C4-2B (cell line): ENCODE measurements at regions not wholly inside any gene's neighbourhood (a gene's known extent, or its start where the extent isn't known, plus 50 kb on each side); places are given as distances from the start of the nearest gene placed in this dataset.

Experiments
- CTCF ChIP-seq: fragments of 450-650 bp; conservative IDR thresholded peaks from 2 replicates; pipeline ENCODE4 v1.5.1; 2017; ENCODE audit warnings: mild to moderate bottlenecking
- ZFX ChIP-seq: fragments of 450-650 bp; IDR thresholded peaks from 2 replicates; pipeline ENCODE4 v1.6.1; 2017

DNA sequence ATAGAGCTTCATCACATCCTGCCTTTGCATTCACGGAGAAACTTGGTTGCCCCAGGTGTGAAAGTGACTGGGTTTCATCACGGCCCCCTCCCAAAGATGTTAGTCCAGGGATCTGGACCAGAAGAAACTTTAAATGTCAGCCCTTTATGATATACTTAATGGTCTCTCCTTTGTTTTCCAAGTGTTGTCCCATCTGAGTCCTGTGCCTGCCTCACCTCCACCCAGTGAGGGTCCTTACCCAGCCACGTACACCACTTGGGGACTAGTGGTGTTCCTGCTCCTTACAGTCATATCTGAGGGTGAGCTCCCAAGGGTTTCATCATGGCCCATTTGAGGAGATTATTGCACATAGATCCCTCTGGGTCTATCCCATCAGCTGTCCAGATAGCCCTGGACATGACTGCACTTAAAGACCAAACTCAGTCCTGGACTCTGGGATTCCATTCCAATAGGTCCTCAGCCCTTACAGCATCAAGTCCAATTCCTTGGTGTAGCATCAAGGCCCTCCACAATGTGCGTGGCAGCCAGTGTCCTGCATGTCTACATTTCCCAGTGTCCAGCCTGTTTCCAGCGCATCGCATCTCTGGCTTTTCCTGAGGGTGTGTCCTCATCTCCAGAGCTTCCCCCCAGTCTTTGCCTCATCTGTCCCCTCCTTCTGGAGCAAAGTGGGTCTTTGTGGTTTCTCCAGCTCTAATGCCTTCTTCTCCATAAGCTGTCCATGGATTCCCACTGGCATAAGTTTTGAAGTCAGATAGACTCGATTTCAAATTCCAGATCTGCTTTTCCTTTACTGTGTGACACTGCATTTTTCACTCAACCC lies 351.6 kb downstream of the MYCN start:
- TF ChIP-seq CTCF = no peak
- no peak for TF ChIP-seq ZFX
